ENCODE measurements at regions not wholly inside any gene's neighbourhood (a gene's known extent, or its start where the extent isn't known, plus 50 kb on each side); places are given as distances from the start of the nearest gene placed in this dataset.
"Not testable (repeated sequence)": the region's sequence is repeated elsewhere in the genome, so short reads cannot be mapped to it uniquely, and the experiment has no call there.

GRCh38 chr2:36223259-36223658, 132.3 kb upstream of the CRIM1 start:
- no peak for DNase-seq

- DNase-seq: no peak
These were observed 133.1 kb upstream of the CRIM1 start for GRCh38 chr2:36222485-36222884.

- DNase-seq: no peak
These were observed 140.9 kb upstream of the CRIM1 start for GRCh38 chr2:36214691-36215090.

DNA sequence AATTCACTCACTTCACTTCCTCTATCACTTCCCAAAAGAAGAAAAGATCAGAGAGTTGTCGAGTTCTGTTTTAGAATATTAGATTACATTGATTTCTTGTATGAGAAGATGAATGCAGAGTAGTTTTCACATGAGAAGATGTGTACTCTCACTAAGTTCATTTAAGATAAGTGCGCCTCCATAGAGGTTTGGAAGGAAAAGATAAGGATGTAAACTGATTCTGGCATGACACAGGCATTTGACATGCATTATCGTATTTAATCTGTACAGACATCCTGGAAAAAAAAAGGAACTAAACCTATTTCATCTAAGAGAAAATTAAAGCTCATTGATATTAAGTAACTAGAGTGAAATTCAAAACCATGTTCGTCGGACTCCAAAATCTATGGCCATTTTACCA, 152.2 kb upstream of the CRIM1 start:
- DNase-seq: no peak

GRCh38 chr2:36197181-36197971, 158.2 kb upstream of the CRIM1 start:
- DNase-seq: no peak

DNA sequence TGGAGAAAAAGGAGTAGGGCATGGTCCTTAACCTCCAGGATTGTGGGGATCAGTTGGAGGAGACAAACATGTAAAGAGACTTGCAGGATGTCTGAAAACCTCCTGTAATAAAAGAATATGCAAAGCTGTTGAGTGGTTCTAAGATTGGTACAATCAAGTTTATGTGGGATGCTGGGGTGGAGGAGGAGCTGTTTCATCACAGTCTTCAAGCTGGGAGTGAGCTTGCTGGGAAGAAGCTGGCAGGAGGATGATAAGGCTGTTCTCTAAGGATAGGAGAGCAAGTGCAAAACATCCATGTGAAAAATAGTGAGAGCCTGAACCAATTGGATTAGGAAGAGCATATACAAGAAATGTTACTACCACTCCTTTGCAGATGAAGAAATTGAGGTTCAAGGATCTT, 161.9 kb upstream of the CRIM1 start:
- no peak for DNase-seq

GRCh38 chr2:36192983-36193382, 162.6 kb upstream of the CRIM1 start:
- no peak for DNase-seq

DNA sequence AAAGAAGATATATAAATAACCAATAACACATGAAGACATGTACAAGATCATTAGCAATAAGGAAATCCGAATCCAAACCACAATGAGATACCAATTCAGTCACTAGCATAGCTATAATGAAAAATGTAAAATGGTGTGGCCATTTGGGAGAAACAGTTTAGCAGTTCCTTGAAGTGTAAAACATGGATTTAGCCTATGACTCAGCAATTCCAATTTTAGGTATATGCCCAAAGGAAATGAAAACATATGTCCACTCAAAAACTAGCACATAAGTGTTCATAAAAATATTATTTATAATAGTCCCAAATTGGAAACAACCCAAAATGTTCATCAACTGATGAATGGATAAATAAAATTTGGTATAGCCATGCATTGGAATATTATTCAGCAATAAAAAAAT, 165.5 kb upstream of the CRIM1 start:
- DNase-seq: no peak

- no peak for DNase-seq
These were observed 170.0 kb upstream of the CRIM1 start for GRCh38 chr2:36185624-36186023.

GRCh38 chr2:36184848-36185247, 170.7 kb upstream of the CRIM1 start:
- no peak for DNase-seq

- not testable (repeated sequence) for DNase-seq
These were observed 174.6 kb upstream of the CRIM1 start for GRCh38 chr2:36180789-36181482.

DNA sequence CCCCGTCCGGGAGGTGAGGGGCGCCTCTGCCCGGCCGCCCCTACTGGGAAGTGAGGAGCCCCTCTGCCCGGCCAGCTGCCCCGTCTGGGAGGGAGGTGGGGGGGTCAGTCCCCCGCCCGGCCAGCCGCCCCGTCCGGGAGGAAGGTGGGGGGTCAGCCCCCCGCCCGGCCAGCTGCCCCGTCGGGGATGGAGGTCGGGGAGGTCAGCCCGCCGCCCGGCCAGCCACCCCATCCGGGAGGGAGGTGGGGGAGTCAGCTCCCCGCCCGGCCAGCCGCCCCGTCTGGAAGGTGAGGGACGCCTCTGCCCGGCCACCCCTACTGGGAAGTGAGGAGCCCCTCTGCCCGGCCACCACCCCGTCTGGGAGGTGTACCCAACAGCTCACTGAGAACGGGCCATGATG, 175.3 kb upstream of the CRIM1 start:
- DNase-seq: not testable (repeated sequence)

- not testable (repeated sequence) for DNase-seq
These were observed 175.8 kb upstream of the CRIM1 start for GRCh38 chr2:36179668-36180269.

GRCh38 chr2:36178384-36178783, 177.2 kb upstream of the CRIM1 start:
- no peak for DNase-seq

GRCh38 chr2:36177282-36177681, 178.3 kb upstream of the CRIM1 start:
- DNase-seq: no peak

GRCh38 chr2:36174920-36175319, 180.7 kb upstream of the CRIM1 start:
- no peak for DNase-seq

DNA sequence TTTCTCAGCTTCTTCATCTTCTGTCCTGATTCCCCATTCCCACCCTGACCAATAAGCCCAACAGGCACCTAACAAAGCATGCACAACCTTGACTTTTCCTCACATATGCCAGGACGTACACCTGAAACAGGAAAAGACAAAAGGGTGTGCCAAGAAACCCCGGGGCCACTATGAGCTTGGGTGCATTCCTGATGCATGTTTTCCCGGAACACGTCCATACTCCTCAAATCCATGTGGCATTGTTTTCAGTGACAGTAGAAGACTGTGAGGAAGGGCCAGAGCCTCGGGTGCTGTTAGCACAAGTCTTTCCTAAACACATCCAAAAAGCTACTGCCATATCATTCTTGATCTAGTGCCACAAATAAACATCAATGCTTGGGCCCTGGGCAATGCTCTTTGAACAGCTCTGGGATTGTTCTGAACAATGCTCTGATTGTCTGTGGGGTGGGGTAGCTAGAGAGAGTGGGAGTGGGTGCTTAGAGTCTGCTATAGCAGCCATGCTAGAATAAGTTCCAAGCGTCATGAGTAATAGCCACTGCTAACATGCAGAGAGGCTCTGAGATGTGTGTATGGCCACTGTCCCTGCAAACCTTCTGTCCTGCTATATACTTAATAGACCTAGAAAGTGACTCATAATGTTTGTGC, 181.7 kb upstream of the CRIM1 start:
- no peak for DNase-seq

GRCh38 chr2:36172824-36173223, 182.8 kb upstream of the CRIM1 start:
- no peak for DNase-seq

- no peak for DNase-seq
These were observed 184.8 kb upstream of the CRIM1 start for GRCh38 chr2:36170805-36171204.

GRCh38 chr2:36169843-36170242, 185.7 kb upstream of the CRIM1 start:
- no peak for DNase-seq

GRCh38 chr2:36168115-36168514, 187.5 kb upstream of the CRIM1 start:
- no peak for DNase-seq

- no peak for DNase-seq
These were observed 190.4 kb upstream of the CRIM1 start for GRCh38 chr2:36165132-36165531.

DNA sequence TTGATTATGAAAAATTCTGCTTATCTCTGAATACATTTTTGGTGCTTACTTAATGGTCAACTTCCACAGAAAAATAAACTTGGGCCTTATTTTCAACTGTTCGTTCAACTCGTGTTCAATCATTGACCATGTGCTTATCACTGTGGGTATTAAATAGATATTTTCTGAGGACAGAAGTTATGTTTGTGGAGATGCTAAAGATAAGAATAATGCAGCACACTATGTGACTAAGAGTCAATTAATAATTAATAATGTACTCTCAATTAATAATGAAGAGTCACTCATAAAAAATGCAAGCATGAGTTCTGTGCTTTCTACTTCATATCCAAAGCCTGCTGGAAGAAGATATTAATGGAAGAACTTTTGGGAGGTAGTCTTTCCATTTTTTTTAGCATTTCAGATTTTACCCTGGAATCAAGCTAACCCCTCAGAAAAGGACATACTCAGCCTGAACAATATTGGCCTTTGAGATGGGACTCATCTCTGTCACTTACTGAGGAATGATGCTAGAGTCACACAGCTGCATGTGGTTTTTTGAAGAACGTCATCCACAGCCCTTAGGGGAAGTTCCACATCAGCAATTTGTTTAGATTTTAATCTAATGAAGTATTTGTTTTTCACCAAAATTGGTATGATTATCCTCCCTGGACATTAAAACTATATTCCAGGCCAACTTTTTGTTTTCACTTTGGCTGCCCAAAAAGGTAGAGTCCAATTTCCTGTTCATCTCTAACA, 191.9 kb upstream of the CRIM1 start:
- DNase-seq: no peak
